CD4-positive, alpha-beta T cell treated with Interleukin-15 for 1 hour (primary cell): ENCODE measurements at regions not wholly inside any gene's neighbourhood (a gene's known extent, or its start where the extent isn't known, plus 50 kb on each side); places are given as distances from the start of the nearest gene placed in this dataset.
"Not testable (repeated sequence)": the region's sequence is repeated elsewhere in the genome, so short reads cannot be mapped to it uniquely, and the experiment has no call there.

Experiments used
- DNase-seq: peaks from one replicate; pipeline ENCODE4 v3.0.0-alpha.2; 2020

- DNase-seq: no peak
Measured at GRCh38 chr3:70736009-70736408, 423.6 kb upstream of the MDFIC2 start.

GRCh38 chr3:70734756-70735155 is 422.3 kb upstream of the MDFIC2 start:
- DNase-seq: no peak

- no peak for DNase-seq
Measured at GRCh38 chr3:70731046-70731445, 418.6 kb upstream of the MDFIC2 start.

GRCh38 chr3:70729845-70730244 is 417.4 kb upstream of the MDFIC2 start:
- DNase-seq: no peak

GRCh38 chr3:70728311-70728710 is 415.9 kb upstream of the MDFIC2 start:
- DNase-seq: no peak

- DNase-seq: no peak
Measured at GRCh38 chr3:70726961-70727360, 414.5 kb upstream of the MDFIC2 start.

GRCh38 chr3:70726096-70726938 is 413.9 kb upstream of the MDFIC2 start:
- DNase-seq: no peak

- no peak for DNase-seq
Measured at GRCh38 chr3:70722018-70722417, 409.6 kb upstream of the MDFIC2 start.

GRCh38 chr3:70716832-70717231 is 404.4 kb upstream of the MDFIC2 start:
- DNase-seq: no peak

GRCh38 chr3:70712449-70713082 is 400.1 kb upstream of the MDFIC2 start:
- DNase-seq: no peak

- no peak for DNase-seq
Measured at GRCh38 chr3:70703305-70704102, 391.1 kb upstream of the MDFIC2 start.

- no peak for DNase-seq
Measured at GRCh38 chr3:70702132-70702531, 389.7 kb upstream of the MDFIC2 start.

- no peak for DNase-seq
Measured at GRCh38 chr3:70684701-70685100, 372.3 kb upstream of the MDFIC2 start.

GRCh38 chr3:70675810-70676209 is 363.4 kb upstream of the MDFIC2 start:
- not testable (repeated sequence) for DNase-seq

GRCh38 chr3:70658513-70659310 is 346.3 kb upstream of the MDFIC2 start:
- DNase-seq: no peak

GRCh38 chr3:70657454-70657853 is 345.0 kb upstream of the MDFIC2 start:
- DNase-seq: no peak

- DNase-seq: no peak
Measured at GRCh38 chr3:70647823-70648222, 335.4 kb upstream of the MDFIC2 start.

- no peak for DNase-seq
Measured at GRCh38 chr3:70647094-70647493, 334.7 kb upstream of the MDFIC2 start.

GRCh38 chr3:70646635-70647034 is 334.2 kb upstream of the MDFIC2 start:
- no peak for DNase-seq

- no peak for DNase-seq
Measured at GRCh38 chr3:70640481-70640880, 328.0 kb upstream of the MDFIC2 start.

GRCh38 chr3:70635301-70635700 is 322.9 kb upstream of the MDFIC2 start:
- DNase-seq: no peak

GRCh38 chr3:70631716-70632307 is 319.4 kb upstream of the MDFIC2 start:
- no peak for DNase-seq
